IPS DF 4.7 (cell line): ENCODE measurements at regions not wholly inside any gene's neighbourhood (a gene's known extent, or its start where the extent isn't known, plus 50 kb on each side); places are given as distances from the start of the nearest gene placed in this dataset.
"Not testable (repeated sequence)": the region's sequence is repeated elsewhere in the genome, so short reads cannot be mapped to it uniquely, and the experiment has no call there.

ENCODE experiments used
- DNase-seq: peaks from one replicate; pipeline ENCODE4 v3.0.0-alpha.2; 2013; ENCODE audit warnings: low spot score; ENCODE audit errors: extremely low read depth

GRCh38 chr6:92109256-92109655, 1310.1 kb downstream of the EPHA7 start:
- no peak for DNase-seq

GRCh38 chr6:92086750-92087149, 1332.6 kb downstream of the EPHA7 start:
- DNase-seq: no peak

- not testable (repeated sequence) for DNase-seq
These were observed 1335.4 kb downstream of the EPHA7 start for GRCh38 chr6:92083914-92084313.

- no peak for DNase-seq
These were observed 1347.0 kb downstream of the EPHA7 start for GRCh38 chr6:92072387-92072786.

- DNase-seq: no peak
These were observed 1349.6 kb downstream of the EPHA7 start for GRCh38 chr6:92069781-92070180.

GRCh38 chr6:92052513-92052912, 1366.8 kb downstream of the EPHA7 start:
- no peak for DNase-seq

- DNase-seq: no peak
These were observed 1369.1 kb downstream of the EPHA7 start for GRCh38 chr6:92050216-92050615.

GRCh38 chr6:92047860-92048259, 1371.5 kb downstream of the EPHA7 start:
- DNase-seq: no peak

- DNase-seq: no peak
These were observed 1372.1 kb downstream of the EPHA7 start for GRCh38 chr6:92047152-92047850.

GRCh38 chr6:92044312-92044711, 1375.0 kb downstream of the EPHA7 start:
- no peak for DNase-seq

GRCh38 chr6:92043777-92044176, 1375.6 kb downstream of the EPHA7 start:
- DNase-seq: no peak

- no peak for DNase-seq
These were observed 1392.5 kb downstream of the EPHA7 start for GRCh38 chr6:92026878-92027277.

GRCh38 chr6:92024881-92025280, 1394.5 kb downstream of the EPHA7 start:
- DNase-seq: no peak

GRCh38 chr6:92024110-92024509, 1395.2 kb downstream of the EPHA7 start:
- no peak for DNase-seq

- no peak for DNase-seq
These were observed 1395.9 kb downstream of the EPHA7 start for GRCh38 chr6:92023410-92023966.

GRCh38 chr6:92011681-92012245, 1407.6 kb downstream of the EPHA7 start:
- DNase-seq: no peak

- DNase-seq: no peak
These were observed 1410.4 kb downstream of the EPHA7 start for GRCh38 chr6:92008757-92009502.

- DNase-seq: no peak
These were observed 1413.2 kb upstream of the MAP3K7 start for GRCh38 chr6:92000112-92000511.

GRCh38 chr6:91994787-91995186, 1407.9 kb upstream of the MAP3K7 start:
- DNase-seq: no peak

- no peak for DNase-seq
These were observed 1395.7 kb upstream of the MAP3K7 start for GRCh38 chr6:91982559-91982958.

GRCh38 chr6:91976797-91977196, 1389.9 kb upstream of the MAP3K7 start:
- no peak for DNase-seq

GRCh38 chr6:91970700-91971099, 1383.8 kb upstream of the MAP3K7 start:
- no peak for DNase-seq
